Esophagus squamous epithelium (tissue), 5 donors: ENCODE measurements at regions not wholly inside any gene's neighbourhood (a gene's known extent, or its start where the extent isn't known, plus 50 kb on each side); places are given as distances from the start of the nearest gene placed in this dataset.
"Not testable (repeated sequence)": the region's sequence is repeated elsewhere in the genome, so short reads cannot be mapped to it uniquely, and the experiment has no call there.

Experiments
- DNase-seq: peaks from one replicate; lab custom pipeline; 2025; lab: John Stamatoyannopoulos, UW
- H3K27ac ChIP-seq, 4 donors: fragments of 200-600 bp; sonication (generic); one replicate each; pipeline ENCODE4 v1.5.1; 2016 to 2019; ENCODE audit warnings: mild to moderate bottlenecking in 1 of 4
- H3K27me3 ChIP-seq, 4 donors: fragments of 200-600 bp; sonication (generic); 1 replicate in 3 of 4; 2 replicates in 1 of 4; pipeline versions ENCODE4 v1.5.1 to v1.6.0; 2017 to 2021; ENCODE audit warnings: antibody characterized with exemption in 1 of 4
- H3K36me3 ChIP-seq, 3 donors: fragments of 200-600 bp; sonication (generic); one replicate each; pipeline ENCODE4 v1.5.1; 2016 to 2019
- H3K4me1 ChIP-seq, 3 donors: fragments of 200-600 bp; sonication (generic); one replicate each; pipeline ENCODE4 v1.5.1; 2017 to 2019
- H3K4me3 ChIP-seq, 4 donors: fragments of 200-600 bp; sonication (generic); 1 replicate in 3 of 4; 2 replicates in 1 of 4; pipeline ENCODE4 v1.5.1; 2016 to 2019; ENCODE audit warnings: mild to moderate bottlenecking in 2 of 4, moderate library complexity in 1 of 4
- H3K9me3 ChIP-seq, 3 donors: fragments of 200-600 bp; sonication (generic); one replicate each; pipeline ENCODE4 v1.5.1; 2016 to 2019
- CTCF ChIP-seq, 6 experiments: fragments of 450-650 bp in 4 of 6; fragments of 200-600 bp in 2 of 6; sonication (generic) in 2 of 6; IDR thresholded peaks; one replicate each; pipeline ENCODE4 v1.5.1; 2016 to 2019; ENCODE audit warnings: antibody characterized with exemption in 6 of 6, mild to moderate bottlenecking in 4 of 6, moderate library complexity in 4 of 6
- POLR2A ChIP-seq, 4 donors: fragments of 450-650 bp; IDR thresholded peaks; one replicate each; pipeline ENCODE4 v1.6.1; 2017; ENCODE audit warnings: antibody characterized with exemption in 4 of 4, mild to moderate bottlenecking in 4 of 4, moderate library complexity in 3 of 4
- WGBS, 2 donors: methylation state at CpG; one replicate each; pipeline ENCODE4 v1.1.5; 2018; 5-methylcytosine and 5-hydroxymethylcytosine counted together
- intact Hi-C: fragments of 100-400 bp; cut with DNase I; formaldehyde crosslinking; loops from one replicate; pipeline ENCODE4 v1.15.0; 2022
- donor health status: DM: yes; HTN: yes; CAD: no.

DNA sequence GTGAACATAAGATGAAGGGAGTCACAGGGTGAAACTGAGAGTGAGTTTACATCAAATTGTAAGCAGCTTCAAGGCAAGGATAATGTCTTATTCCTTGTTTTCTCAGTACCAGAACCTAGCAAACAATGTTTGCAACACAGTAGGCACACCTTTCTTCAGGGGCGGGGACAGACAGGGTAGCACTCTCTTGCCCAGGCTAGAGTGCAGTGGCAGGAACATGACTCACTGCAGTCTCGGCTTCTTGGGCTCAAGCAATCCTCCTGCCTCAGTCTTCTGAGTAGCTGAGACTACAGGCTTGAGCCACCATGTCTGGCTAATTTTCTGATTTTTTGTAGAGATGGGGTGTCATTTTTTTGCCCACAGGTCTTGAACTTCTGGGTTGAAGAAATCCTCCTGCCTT is 299.8 kb downstream of the CD83 start:
- DNase-seq = no peak
- Histone ChIP-seq H3K9me3 (no peaks in the 10 kb centered on the region), H3K4me1 (no peaks in the 10 kb centered on the region), H3K27ac (no peak overlapping the region), H3K4me3 (no peak overlapping the region), H3K27me3 (no peaks in the 10 kb centered on the region), H3K36me3 (no peaks in the 10 kb centered on the region)
- no peak for TF ChIP-seq CTCF (IDR thresholded peaks at IDR 0.05)
- no peak for TF ChIP-seq POLR2A (IDR thresholded peaks at IDR 0.05)
- intact Hi-C loops = no loop called here
- WGBS, 2 donors = 20 to 73% methylated on average over 2 of the region's 2 CpGs

- H3K4me3 ChIP-seq, H3K27ac ChIP-seq, intact Hi-C loops, H3K27me3 ChIP-seq, DNase-seq, H3K4me1 ChIP-seq, H3K9me3 ChIP-seq, H3K36me3 ChIP-seq: not testable (repeated sequence)
- 86 to 90% methylated on average over 7 of the region's 7 CpGs for WGBS, 2 donors
Observed at GRCh38 chr6:14419224-14419623, 301.7 kb downstream of the CD83 start.

- H3K4me1 ChIP-seq = no peaks in the 10 kb centered on the region
- H3K27me3 ChIP-seq = no peaks in the 10 kb centered on the region
- WGBS, 2 donors = 72 to 87% methylated on average over 4 to 6 of the region's 6 CpGs
- no peak overlapping the region for H3K4me3 ChIP-seq
- no peaks in the 10 kb centered on the region for H3K36me3 ChIP-seq
- no peaks in the 10 kb centered on the region for H3K9me3 ChIP-seq
- intact Hi-C loops = no loop called here
- no peak for TF ChIP-seq POLR2A (IDR thresholded peaks at IDR 0.05)
- no peak for TF ChIP-seq CTCF (IDR thresholded peaks at IDR 0.05)
- no peak overlapping the region for H3K27ac ChIP-seq
- DNase-seq = no peak
Observed at GRCh38 chr6:14422061-14422460, 304.5 kb downstream of the CD83 start.

DNA sequence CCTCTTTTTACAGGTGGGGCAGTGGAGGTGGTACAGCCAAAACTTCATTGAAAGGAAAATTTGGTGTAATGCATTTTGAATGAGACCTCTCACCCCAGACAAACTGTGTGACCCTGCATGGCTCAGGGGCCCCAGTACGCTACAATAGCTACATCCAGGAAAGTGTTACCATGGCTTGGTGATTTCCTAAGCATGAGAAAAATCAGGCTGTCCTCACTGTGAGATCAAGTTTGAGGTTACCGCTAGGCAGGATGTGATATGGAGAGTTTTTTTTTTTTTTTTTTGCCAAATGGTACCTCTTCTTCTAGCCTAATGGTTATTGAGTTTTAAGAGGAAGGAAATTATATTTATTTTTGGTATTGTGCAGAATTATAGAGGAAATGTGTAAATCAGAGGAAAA is 305.3 kb downstream of the CD83 start:
- Histone ChIP-seq H3K27me3 (no peaks in the 10 kb centered on the region), H3K36me3 (no peaks in the 10 kb centered on the region), H3K9me3 (no peaks in the 10 kb centered on the region), H3K27ac (no peak overlapping the region), H3K4me1 (no peaks in the 10 kb centered on the region), H3K4me3 (no peak overlapping the region)
- 61 to 62% methylated on average over 2 of the region's 2 CpGs for WGBS, 2 donors
- DNase-seq = no peak
- intact Hi-C loops = no loop called here
- TF ChIP-seq CTCF (IDR thresholded peaks at IDR 0.05) (no peak), POLR2A (IDR thresholded peaks at IDR 0.05) (no peak)

GRCh38 chr6:14423330-14423729 is 305.8 kb downstream of the CD83 start:
- WGBS, 2 donors = 77 to 78% methylated on average over 5 of the region's 5 CpGs

More at GRCh38 chr6:14423330-14423729, 305.8 kb downstream of the CD83 start:
- intact Hi-C loops = no loop called here
- DNase-seq = no peak
- Histone ChIP-seq H3K4me1 (no peaks in the 10 kb centered on the region), H3K36me3 (no peaks in the 10 kb centered on the region), H3K27ac (no peak overlapping the region), H3K9me3 (no peaks in the 10 kb centered on the region), H3K27me3 (no peaks in the 10 kb centered on the region), H3K4me3 (no peak overlapping the region)
- TF ChIP-seq CTCF (IDR thresholded peaks at IDR 0.05) = no peak
- no peak for TF ChIP-seq POLR2A (IDR thresholded peaks at IDR 0.05)
